ENCODE measurements at regions not wholly inside any gene's neighbourhood (a gene's known extent, or its start where the extent isn't known, plus 50 kb on each side); places are given as distances from the start of the nearest gene placed in this dataset.

DNA sequence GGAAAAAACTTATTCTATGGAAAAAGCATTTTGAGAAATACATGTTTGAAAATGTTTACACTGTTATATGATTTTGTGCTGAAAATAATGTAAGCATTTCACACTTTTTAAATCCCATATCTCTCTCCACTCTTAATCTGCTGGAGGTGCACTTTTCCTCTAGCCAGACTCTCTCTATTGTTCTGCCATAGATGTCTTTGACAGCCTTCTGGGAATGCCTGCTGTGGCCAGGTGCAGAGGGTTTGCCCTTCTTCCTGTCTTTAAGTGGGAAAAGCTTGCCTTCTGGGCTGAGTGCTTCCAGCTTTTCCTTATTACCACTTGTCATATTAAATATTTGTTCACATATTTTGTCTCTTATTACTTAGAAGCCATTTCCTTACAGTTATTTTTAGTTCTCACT is 60.1 kb upstream of the PPM1H start:
- DNase-seq (ENCODE audit: low spot score): no peak

DNA sequence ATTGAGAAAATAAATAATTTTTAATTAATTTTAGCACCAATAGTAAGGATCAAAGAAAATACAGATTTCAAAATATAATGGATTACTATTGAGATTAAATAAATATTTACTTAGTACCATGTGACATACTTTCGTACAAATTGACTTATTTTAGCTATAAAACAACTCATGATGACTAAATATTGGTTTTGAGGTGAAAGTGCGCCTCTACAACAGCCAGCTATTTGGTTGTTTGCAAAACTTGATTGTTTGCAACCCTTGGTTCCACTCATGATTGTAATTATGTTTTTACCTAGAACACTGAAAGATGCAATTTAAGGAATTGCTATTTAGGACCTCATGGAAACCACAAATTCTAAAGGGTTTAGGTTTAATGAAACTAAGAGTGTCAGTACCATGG is 51.9 kb upstream of the PPM1H start:
- DNase-seq (ENCODE audit: low spot score): no peak

Data from globus pallidus (tissue), 1 donor.